ENCODE measurements at regions not wholly inside any gene's neighbourhood (a gene's known extent, or its start where the extent isn't known, plus 50 kb on each side); places are given as distances from the start of the nearest gene placed in this dataset.

DNA sequence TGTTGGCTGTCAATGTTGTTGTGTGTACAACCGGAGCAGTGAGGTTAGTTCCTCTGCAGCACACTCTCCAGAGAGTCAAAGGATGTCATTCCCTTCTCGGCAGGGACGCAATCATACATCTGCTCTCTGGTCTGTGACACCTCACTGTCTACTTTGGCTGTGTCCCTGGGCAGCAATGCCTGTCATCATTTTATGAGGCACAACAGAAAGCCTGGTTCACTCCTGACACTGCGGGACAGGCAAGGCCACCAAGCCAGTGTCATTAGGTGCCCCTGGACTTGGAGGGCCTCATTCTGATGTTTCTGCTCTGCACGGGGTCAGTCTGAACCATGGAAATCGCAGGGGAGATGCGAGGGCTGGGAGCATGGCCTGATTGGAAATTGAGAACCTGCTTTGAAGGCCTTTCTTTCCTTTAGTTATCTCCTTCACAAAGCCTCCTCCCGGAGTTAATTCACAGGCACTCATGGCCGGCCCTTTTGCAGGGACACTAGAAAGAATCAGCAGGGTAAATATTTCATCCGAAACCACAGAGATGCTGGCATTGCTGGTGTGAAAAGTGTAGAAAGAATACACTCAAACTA lies 284.4 kb downstream of the ZNF536 start:
- Histone ChIP-seq H3K27me3 (peaks cover 6% of the 10 kb centered on the region), H3K9me3 (no peaks in the 10 kb centered on the region), H3K27ac (no peak overlapping the region), H3K4me1 (no peaks in the 10 kb centered on the region), H3K36me3 (no peaks in the 10 kb centered on the region), H3K4me3 (no peak overlapping the region)
- TF ChIP-seq, protein P1, sequence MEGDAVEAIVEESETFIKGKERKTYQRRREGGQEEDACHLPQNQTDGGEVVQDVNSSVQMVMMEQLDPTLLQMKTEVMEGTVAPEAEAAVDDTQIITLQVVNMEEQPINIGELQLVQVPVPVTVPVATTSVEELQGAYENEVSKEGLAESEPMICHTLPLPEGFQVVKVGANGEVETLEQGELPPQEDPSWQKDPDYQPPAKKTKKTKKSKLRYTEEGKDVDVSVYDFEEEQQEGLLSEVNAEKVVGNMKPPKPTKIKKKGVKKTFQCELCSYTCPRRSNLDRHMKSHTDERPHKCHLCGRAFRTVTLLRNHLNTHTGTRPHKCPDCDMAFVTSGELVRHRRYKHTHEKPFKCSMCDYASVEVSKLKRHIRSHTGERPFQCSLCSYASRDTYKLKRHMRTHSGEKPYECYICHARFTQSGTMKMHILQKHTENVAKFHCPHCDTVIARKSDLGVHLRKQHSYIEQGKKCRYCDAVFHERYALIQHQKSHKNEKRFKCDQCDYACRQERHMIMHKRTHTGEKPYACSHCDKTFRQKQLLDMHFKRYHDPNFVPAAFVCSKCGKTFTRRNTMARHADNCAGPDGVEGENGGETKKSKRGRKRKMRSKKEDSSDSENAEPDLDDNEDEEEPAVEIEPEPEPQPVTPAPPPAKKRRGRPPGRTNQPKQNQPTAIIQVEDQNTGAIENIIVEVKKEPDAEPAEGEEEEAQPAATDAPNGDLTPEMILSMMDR (IDR thresholded peaks at IDR 0.05): no peak
- DNase-seq (no peak), ATAC-seq (no peak)
- intact Hi-C loops (cut with DNase I): no loop called here

DNA sequence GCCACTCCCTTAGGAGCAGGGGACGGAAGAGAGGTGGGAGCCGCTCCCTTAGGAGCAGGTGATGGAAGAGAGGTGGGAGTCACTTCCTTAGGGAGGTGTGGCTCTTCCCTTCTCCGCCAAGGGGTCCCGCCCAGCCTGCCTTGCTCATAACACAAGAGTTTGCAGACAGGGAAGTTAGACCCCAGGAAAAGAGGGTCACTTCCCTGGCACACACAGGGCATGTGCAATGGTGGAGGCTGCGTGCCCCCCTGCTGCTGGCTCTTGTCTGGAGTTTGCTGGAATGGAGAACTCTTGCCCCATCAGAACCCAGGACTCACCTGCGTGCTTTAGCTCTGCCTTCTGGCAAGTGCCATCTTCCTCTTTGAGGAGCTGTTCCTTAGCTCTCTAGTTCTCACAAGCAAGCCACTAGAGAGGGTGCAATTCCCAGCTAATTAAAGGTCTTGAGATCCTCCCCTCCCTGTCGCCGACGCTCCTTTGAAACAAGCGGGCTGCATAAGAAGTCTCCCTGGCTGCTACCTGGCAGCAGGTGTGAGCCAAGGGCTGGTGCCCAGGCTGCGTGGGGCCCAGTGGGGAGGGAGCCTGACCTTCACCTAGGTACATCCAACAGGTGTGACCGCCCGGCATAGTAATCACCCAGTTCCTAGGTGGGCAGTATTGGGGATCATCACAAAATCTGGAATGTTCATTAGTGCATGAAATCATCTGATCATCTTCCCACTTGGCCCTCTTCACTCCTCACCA lies 281.6 kb downstream of the ZNF536 start:
- DNase-seq (no peak), ATAC-seq (no peak)
- Histone ChIP-seq H3K27me3 (peaks cover 10% of the 10 kb centered on the region), H3K9me3 (no peaks in the 10 kb centered on the region), H3K4me1 (no peaks in the 10 kb centered on the region), H3K36me3 (no peaks in the 10 kb centered on the region), H3K27ac (no peak overlapping the region), H3K4me3 (no peak overlapping the region)
- intact Hi-C loops (cut with DNase I): no loop called here
- TF ChIP-seq, protein P1 (IDR thresholded peaks at IDR 0.05): no peak

DNA sequence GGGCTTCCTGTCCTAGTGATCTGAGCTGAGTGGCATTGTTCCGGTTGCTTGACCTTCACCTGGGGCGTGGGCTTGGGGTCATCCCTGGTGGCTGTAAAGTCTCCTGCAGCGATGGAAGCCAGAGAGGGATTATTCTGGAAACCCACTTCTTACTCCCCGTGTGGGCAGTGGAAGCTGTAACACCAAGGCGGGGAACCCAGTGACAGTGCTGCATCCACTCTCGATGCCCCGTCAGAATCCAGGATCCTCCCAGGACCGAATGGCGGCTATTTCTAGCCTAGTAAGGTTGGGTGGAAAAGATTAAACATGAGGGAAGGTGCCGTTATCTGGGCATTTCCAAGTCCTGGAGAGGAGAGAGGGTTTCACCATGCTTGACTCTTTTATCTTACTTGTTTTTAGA lies 280.6 kb downstream of the ZNF536 start:
- Histone ChIP-seq H3K36me3 (no peaks in the 10 kb centered on the region), H3K9me3 (no peaks in the 10 kb centered on the region), H3K27ac (no peak overlapping the region), H3K27me3 (peaks cover 15% of the 10 kb centered on the region), H3K4me1 (no peaks in the 10 kb centered on the region), H3K4me3 (no peak overlapping the region)
- DNase-seq: no peak
- ATAC-seq: no peak
- intact Hi-C loops (cut with DNase I): no loop called here
- TF ChIP-seq, protein P1 (IDR thresholded peaks at IDR 0.05): no peak

DNA sequence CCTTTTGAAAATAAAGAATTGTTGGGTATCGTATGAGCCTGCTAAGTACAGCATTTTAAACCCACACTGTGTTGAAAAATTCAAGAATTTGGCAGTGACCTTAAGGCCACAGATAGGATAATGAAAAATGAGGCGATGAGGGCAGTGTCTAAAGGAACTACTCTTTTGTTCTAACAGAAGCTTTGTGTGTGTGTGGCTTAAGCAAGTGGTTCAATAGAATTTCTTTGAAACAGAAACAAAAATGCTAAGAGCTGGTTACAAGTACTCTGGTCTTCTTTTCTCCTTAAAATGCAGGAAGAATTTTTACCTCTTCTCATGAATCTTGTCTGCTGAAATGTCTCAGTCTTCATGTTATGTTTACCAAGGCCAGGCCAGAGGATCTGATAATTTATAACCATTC lies 279.5 kb downstream of the ZNF536 start:
- intact Hi-C loops (cut with DNase I): no loop called here
- no peak overlapping the region for H3K27ac ChIP-seq
- peaks cover 22% of the 10 kb centered on the region for H3K27me3 ChIP-seq
- no peak for ATAC-seq
- no peaks in the 10 kb centered on the region for H3K9me3 ChIP-seq
- H3K4me1 ChIP-seq: no peaks in the 10 kb centered on the region
- no peak overlapping the region for H3K4me3 ChIP-seq
- H3K36me3 ChIP-seq: no peaks in the 10 kb centered on the region
- TF ChIP-seq, protein P1 (IDR thresholded peaks at IDR 0.05): no peak
- no peak for DNase-seq

DNA sequence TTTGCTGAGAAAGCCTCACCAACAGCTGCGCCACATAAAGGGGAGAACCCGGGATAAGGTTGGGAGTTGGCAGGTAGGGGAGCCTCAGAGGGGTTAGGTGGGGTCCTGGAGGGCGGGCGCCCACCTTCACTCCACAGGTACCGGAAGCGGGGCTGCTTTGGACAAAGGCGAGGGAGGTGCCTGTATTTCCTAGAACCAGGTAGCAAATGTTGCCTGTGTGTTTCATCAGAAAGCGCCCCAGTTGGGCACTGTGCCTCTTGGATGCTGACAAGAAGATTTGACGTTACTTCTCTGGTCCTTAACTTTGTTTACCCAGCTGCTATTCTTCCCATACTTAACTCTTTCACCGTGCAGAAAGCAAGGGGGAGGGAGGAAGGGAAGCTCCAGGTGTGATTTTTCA lies 278.9 kb downstream of the ZNF536 start:
- Histone ChIP-seq H3K4me3 (no peak overlapping the region), H3K27ac (no peak overlapping the region), H3K9me3 (no peaks in the 10 kb centered on the region), H3K27me3 (peaks cover 28% of the 10 kb centered on the region), H3K4me1 (no peaks in the 10 kb centered on the region), H3K36me3 (no peaks in the 10 kb centered on the region)
- no peak for DNase-seq
- TF ChIP-seq, protein P1 (IDR thresholded peaks at IDR 0.05): no peak
- intact Hi-C loops (cut with DNase I): no loop called here
- no peak for ATAC-seq
